HG02610 (cell line): ENCODE measurements at regions not wholly inside any gene's neighbourhood (a gene's known extent, or its start where the extent isn't known, plus 50 kb on each side); places are given as distances from the start of the nearest gene placed in this dataset.

Experiments used
- ATAC-seq: cut with Tn5 transposase; IDR thresholded peaks from one replicate; pipeline ENCODE4 v1.9.1; 2021; ENCODE audit warnings: mild to moderate bottlenecking, moderate library complexity; ENCODE audit not compliant: unreplicated experiment

GRCh38 chr1:219676012-219676765 is 63.3 kb upstream of the ZC3H11B start:
- no peak for ATAC-seq

DNA sequence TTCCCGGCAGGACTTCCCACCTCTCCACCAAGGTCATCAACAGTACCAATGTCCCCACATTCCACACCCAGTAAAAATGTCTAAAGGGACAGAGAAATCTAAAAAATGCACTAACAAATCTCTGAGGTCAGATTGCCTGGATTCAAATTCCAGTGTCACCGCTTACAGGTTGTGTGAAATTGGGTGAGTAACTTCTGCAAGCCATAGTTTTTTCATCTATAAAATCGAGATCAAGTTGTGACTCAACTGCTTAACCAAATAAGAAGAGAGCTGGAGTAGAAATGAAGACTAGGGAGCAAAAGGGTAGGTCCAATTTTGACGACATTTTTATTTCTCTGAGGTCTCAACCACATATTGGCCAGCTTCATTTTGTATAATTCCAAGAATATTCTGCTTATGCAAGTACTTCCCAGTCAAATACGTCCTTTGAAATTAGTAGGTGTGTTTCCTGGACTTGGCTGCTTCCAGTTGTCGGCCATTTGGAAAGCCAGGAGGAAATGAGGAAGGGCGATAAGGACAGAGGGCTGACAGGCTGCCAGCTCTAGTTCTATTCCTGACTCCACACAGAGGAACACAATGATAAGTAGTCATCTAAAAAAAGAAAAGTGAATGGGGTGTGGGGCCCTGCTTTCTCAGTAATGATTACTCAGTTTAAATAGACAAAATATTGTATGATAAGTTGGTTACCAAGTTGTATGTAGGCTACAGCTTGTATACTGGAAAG is 57.7 kb upstream of the ZC3H11B start:
- no peak for ATAC-seq

- ATAC-seq, result no peak
Measured at GRCh38 chr1:219669556-219669955, 56.7 kb upstream of the ZC3H11B start.

DNA sequence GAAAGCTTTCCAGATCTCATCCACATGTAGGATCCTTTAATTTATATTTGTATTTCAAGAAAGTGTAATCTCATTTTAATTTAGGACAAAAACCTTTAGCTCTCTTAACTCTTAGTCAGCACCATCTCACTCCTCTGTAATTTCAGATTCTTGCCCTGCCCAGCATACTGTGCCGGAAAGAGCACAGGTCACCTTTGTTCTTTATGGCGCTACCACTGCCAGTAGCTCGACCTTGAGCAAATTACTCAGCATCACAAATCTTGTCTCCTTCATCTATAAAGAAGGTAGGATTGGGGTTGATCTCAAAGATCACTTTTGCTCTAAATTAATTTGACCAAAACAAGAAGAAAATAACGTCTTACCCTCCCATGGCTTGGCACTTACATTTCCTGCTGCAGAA is 56.1 kb upstream of the ZC3H11B start:
- ATAC-seq, result no peak

- ATAC-seq, result no peak
Measured at GRCh38 chr1:219668446-219668845, 55.5 kb upstream of the ZC3H11B start.

GRCh38 chr1:219666242-219666641 is 53.3 kb upstream of the ZC3H11B start:
- ATAC-seq, result no peak

DNA sequence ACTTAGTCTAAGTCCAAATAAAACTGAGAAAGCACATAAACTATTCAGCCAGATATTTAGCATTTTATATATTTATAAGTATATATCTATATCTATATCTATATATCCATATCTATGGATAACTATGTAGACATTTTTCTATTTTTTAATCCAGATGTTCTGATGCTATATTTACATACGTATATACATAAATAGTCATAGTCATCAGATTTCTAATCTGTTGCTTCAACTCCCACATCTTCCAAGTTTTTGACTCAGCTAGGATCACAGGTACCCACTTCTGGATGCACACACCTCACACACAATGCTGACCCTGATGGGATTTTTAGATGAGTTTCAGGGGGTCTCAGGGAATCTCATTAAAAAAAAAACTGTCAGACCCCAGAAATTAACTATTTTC is 52.2 kb upstream of the ZC3H11B start:
- no peak for ATAC-seq

GRCh38 chr1:219664310-219665029 is 51.6 kb upstream of the ZC3H11B start:
- ATAC-seq, result no peak
